ENCODE measurements at regions not wholly inside any gene's neighbourhood (a gene's known extent, or its start where the extent isn't known, plus 50 kb on each side); places are given as distances from the start of the nearest gene placed in this dataset.

- no peaks in the 10 kb centered on the region for H3K9me3 ChIP-seq
- no peak for DNase-seq
- no peak for TF ChIP-seq CTCF (IDR thresholded peaks at IDR 0.05; ENCODE audit: low read depth, low read length)
- H3K4me3 ChIP-seq (ENCODE audit: low read depth, low read length) = no peak overlapping the region
- H3K27me3 ChIP-seq = no peaks in the 10 kb centered on the region
- no peaks in the 10 kb centered on the region for H3K36me3 ChIP-seq
- H3K4me1 ChIP-seq = no peaks in the 10 kb centered on the region
Measured at GRCh38 chr6:114421199-114421598, 78.4 kb upstream of the HS3ST5 start.

- no peak for TF ChIP-seq CTCF (IDR thresholded peaks at IDR 0.05; ENCODE audit: low read depth, low read length)
- no peaks in the 10 kb centered on the region for H3K9me3 ChIP-seq
- DNase-seq = no peak
- no peak overlapping the region for H3K4me3 ChIP-seq (ENCODE audit: low read depth, low read length)
- no peaks in the 10 kb centered on the region for H3K36me3 ChIP-seq
- no peaks in the 10 kb centered on the region for H3K4me1 ChIP-seq
- no peaks in the 10 kb centered on the region for H3K27me3 ChIP-seq
Measured at GRCh38 chr6:114419175-114419574, 76.4 kb upstream of the HS3ST5 start.

- Histone ChIP-seq H3K27me3 (no peaks in the 10 kb centered on the region), H3K4me3 (ENCODE audit: low read depth, low read length) (no peak overlapping the region), H3K9me3 (no peaks in the 10 kb centered on the region), H3K36me3 (no peaks in the 10 kb centered on the region), H3K4me1 (no peaks in the 10 kb centered on the region)
- DNase-seq = no peak
- TF ChIP-seq CTCF (IDR thresholded peaks at IDR 0.05; ENCODE audit: low read depth, low read length) = no peak
Measured at GRCh38 chr6:114418304-114418972, 75.6 kb upstream of the HS3ST5 start.

- no peak for TF ChIP-seq CTCF (IDR thresholded peaks at IDR 0.05; ENCODE audit: low read depth, low read length)
- H3K27me3 ChIP-seq = no peaks in the 10 kb centered on the region
- H3K4me1 ChIP-seq = no peaks in the 10 kb centered on the region
- H3K9me3 ChIP-seq = no peaks in the 10 kb centered on the region
- no peak for DNase-seq
- H3K36me3 ChIP-seq = no peaks in the 10 kb centered on the region
- H3K4me3 ChIP-seq (ENCODE audit: low read depth, low read length) = no peak overlapping the region
Measured at GRCh38 chr6:114407426-114408035, 64.7 kb upstream of the HS3ST5 start.

GRCh38 chr6:114404339-114404955 is 61.6 kb upstream of the HS3ST5 start:
- Histone ChIP-seq H3K4me3 (ENCODE audit: low read depth, low read length) (no peak overlapping the region), H3K36me3 (no peaks in the 10 kb centered on the region), H3K9me3 (no peaks in the 10 kb centered on the region), H3K4me1 (no peaks in the 10 kb centered on the region), H3K27me3 (no peaks in the 10 kb centered on the region)
- TF ChIP-seq CTCF (IDR thresholded peaks at IDR 0.05; ENCODE audit: low read depth, low read length) = no peak
- DNase-seq = no peak

GRCh38 chr6:114403858-114404257 is 61.0 kb upstream of the HS3ST5 start:
- no peaks in the 10 kb centered on the region for H3K27me3 ChIP-seq
- no peak for DNase-seq
- no peak for TF ChIP-seq CTCF (IDR thresholded peaks at IDR 0.05; ENCODE audit: low read depth, low read length)
- no peaks in the 10 kb centered on the region for H3K4me1 ChIP-seq
- no peaks in the 10 kb centered on the region for H3K36me3 ChIP-seq
- no peaks in the 10 kb centered on the region for H3K9me3 ChIP-seq
- no peak overlapping the region for H3K4me3 ChIP-seq (ENCODE audit: low read depth, low read length)
